Activated CD4-positive, CD25-positive, alpha-beta regulatory T cell treated with anti-CD3 and anti-CD28 coated beads, Interleukin-2, amount 50 U/mL, for 16 hours (primary cell): ENCODE measurements at regions not wholly inside any gene's neighbourhood (a gene's known extent, or its start where the extent isn't known, plus 50 kb on each side); places are given as distances from the start of the nearest gene placed in this dataset.
A peak's percentile ranks its signal among the peaks of the same experiment; 100 is the strongest.

Experiments
- DNase-seq: peaks from one replicate; pipeline ENCODE4 v3.0.0-alpha.2; 2020; ENCODE audit warnings: low read depth, low spot score

- no peak for DNase-seq
These were observed 100.8 kb upstream of the WASF3 start for GRCh38 chr13:26456650-26457049.

GRCh38 chr13:26457212-26457611 is 100.3 kb upstream of the WASF3 start:
- no peak for DNase-seq

- no peak for DNase-seq
These were observed 99.2 kb upstream of the WASF3 start for GRCh38 chr13:26458196-26458749.

- DNase-seq: no peak
These were observed 98.0 kb upstream of the WASF3 start for GRCh38 chr13:26459276-26460131.

- DNase-seq: no peak
These were observed 96.8 kb upstream of the WASF3 start for GRCh38 chr13:26460648-26461047.

- DNase-seq: no peak
These were observed 94.2 kb upstream of the WASF3 start for GRCh38 chr13:26463296-26463695.

- no peak for DNase-seq
These were observed 93.6 kb upstream of the WASF3 start for GRCh38 chr13:26463848-26464247.

GRCh38 chr13:26465514-26465913 is 92.0 kb upstream of the WASF3 start:
- DNase-seq: no peak

- no peak for DNase-seq
These were observed 91.5 kb upstream of the WASF3 start for GRCh38 chr13:26465954-26466353.

- DNase-seq: no peak
These were observed 89.2 kb upstream of the WASF3 start for GRCh38 chr13:26468265-26468801.

GRCh38 chr13:26469602-26470001 is 87.9 kb upstream of the WASF3 start:
- DNase-seq: no peak

- no peak for DNase-seq
These were observed 85.7 kb upstream of the WASF3 start for GRCh38 chr13:26471807-26472206.

- no peak for DNase-seq
These were observed 83.8 kb upstream of the WASF3 start for GRCh38 chr13:26473571-26474230.

GRCh38 chr13:26474286-26474685 is 83.2 kb upstream of the WASF3 start:
- no peak for DNase-seq

GRCh38 chr13:26475176-26476110 is 82.0 kb upstream of the WASF3 start:
- DNase-seq: no peak

GRCh38 chr13:26476111-26476781 is 81.2 kb upstream of the WASF3 start:
- no peak for DNase-seq

GRCh38 chr13:26476782-26477142 is 80.7 kb upstream of the WASF3 start:
- no peak for DNase-seq

GRCh38 chr13:26477681-26478080 is 79.8 kb upstream of the WASF3 start:
- DNase-seq: no peak

- DNase-seq: no peak
These were observed 77.1 kb upstream of the WASF3 start for GRCh38 chr13:26480246-26480855.

GRCh38 chr13:26482451-26483197 is 74.9 kb upstream of the WASF3 start:
- DNase-seq: peak; percentile 25
